Islet of Langerhans (tissue), 1 donor: ENCODE measurements at regions not wholly inside any gene's neighbourhood (a gene's known extent, or its start where the extent isn't known, plus 50 kb on each side); places are given as distances from the start of the nearest gene placed in this dataset.

Experiments used
- FAIRE-seq: peaks from one replicate; lab custom pipeline; 2011; peaks lifted over from hg19 to GRCh38; lab: Jason Lieb, UNC

- no peak for FAIRE-seq
Measured at GRCh38 chr14:86708846-86709339, 1178.9 kb downstream of the FLRT2 start.

GRCh38 chr14:86707071-86707470 lies 1177.1 kb downstream of the FLRT2 start:
- no peak for FAIRE-seq

GRCh38 chr14:86683561-86683960 lies 1153.6 kb downstream of the FLRT2 start:
- no peak for FAIRE-seq

- no peak for FAIRE-seq
Measured at GRCh38 chr14:86675059-86675458, 1145.1 kb downstream of the FLRT2 start.

GRCh38 chr14:86673523-86673969 lies 1143.6 kb downstream of the FLRT2 start:
- no peak for FAIRE-seq

GRCh38 chr14:86672080-86672479 lies 1142.1 kb downstream of the FLRT2 start:
- no peak for FAIRE-seq

GRCh38 chr14:86665975-86666374 lies 1136.0 kb downstream of the FLRT2 start:
- FAIRE-seq, result no peak

- FAIRE-seq, result peak; percentile 49
Measured at GRCh38 chr14:86662334-86662733, 1132.4 kb downstream of the FLRT2 start.

- no peak for FAIRE-seq
Measured at GRCh38 chr14:86654558-86655184, 1124.7 kb downstream of the FLRT2 start.

- no peak for FAIRE-seq
Measured at GRCh38 chr14:86652526-86652925, 1122.6 kb downstream of the FLRT2 start.

GRCh38 chr14:86646696-86647690 lies 1117.0 kb downstream of the FLRT2 start:
- FAIRE-seq, result no peak

- FAIRE-seq, result no peak
Measured at GRCh38 chr14:86646125-86646524, 1116.2 kb downstream of the FLRT2 start.

- FAIRE-seq, result no peak
Measured at GRCh38 chr14:86641310-86641709, 1111.4 kb downstream of the FLRT2 start.

GRCh38 chr14:86640288-86640687 lies 1110.3 kb downstream of the FLRT2 start:
- no peak for FAIRE-seq

- no peak for FAIRE-seq
Measured at GRCh38 chr14:86639666-86640065, 1109.7 kb downstream of the FLRT2 start.

GRCh38 chr14:86639146-86639545 lies 1109.2 kb downstream of the FLRT2 start:
- FAIRE-seq, result no peak

GRCh38 chr14:86627080-86627479 lies 1097.1 kb downstream of the FLRT2 start:
- no peak for FAIRE-seq

- no peak for FAIRE-seq
Measured at GRCh38 chr14:86626530-86626929, 1096.6 kb downstream of the FLRT2 start.

GRCh38 chr14:86625637-86626036 lies 1095.7 kb downstream of the FLRT2 start:
- FAIRE-seq, result no peak

GRCh38 chr14:86619726-86620125 lies 1089.8 kb downstream of the FLRT2 start:
- FAIRE-seq, result no peak

GRCh38 chr14:86613786-86614185 lies 1083.8 kb downstream of the FLRT2 start:
- FAIRE-seq, result no peak

- FAIRE-seq, result no peak
Measured at GRCh38 chr14:86613126-86613525, 1083.2 kb downstream of the FLRT2 start.

- FAIRE-seq, result no peak
Measured at GRCh38 chr14:86604561-86604960, 1074.6 kb downstream of the FLRT2 start.
